Astrocyte (in vitro differentiated cells and primary cell): ENCODE measurements at regions not wholly inside any gene's neighbourhood (a gene's known extent, or its start where the extent isn't known, plus 50 kb on each side); places are given as distances from the start of the nearest gene placed in this dataset.

Experiments
- DNase-seq: peaks from one replicate; pipeline ENCODE4 v3.0.0-alpha.2; 2010; ENCODE audit warnings: low read depth
- FAIRE-seq: peaks from 2 replicates; lab custom pipeline; 2011; peaks lifted over from hg19 to GRCh38; lab: Jason Lieb, UNC
- H2AFZ ChIP-seq: 2 replicates; pipeline ENCODE4 v1.6.0; 2012; ENCODE audit warnings: low read depth, low read length, inconsistent platforms
- H3K27ac ChIP-seq: 2 replicates; pipeline ENCODE4 v1.5.1; 2011; ENCODE audit warnings: low read depth, low read length, inconsistent platforms
- H3K27me3 ChIP-seq: 2 replicates; pipeline ENCODE4 v1.6.0; 2011; ENCODE audit warnings: low read length, inconsistent platforms; ENCODE audit not compliant: insufficient read depth
- H3K36me3 ChIP-seq: 2 replicates; pipeline ENCODE4 v1.5.1; 2011; ENCODE audit warnings: low read length, inconsistent platforms; ENCODE audit not compliant: insufficient read depth
- H3K4me1 ChIP-seq: 2 replicates; pipeline ENCODE4 v1.5.1; 2011; ENCODE audit warnings: low read length, inconsistent platforms; ENCODE audit not compliant: insufficient read depth
- H3K4me2 ChIP-seq: 2 replicates; pipeline ENCODE4 v1.6.0; 2012; ENCODE audit warnings: low read length, inconsistent platforms
- H3K4me3 ChIP-seq: 2 replicates; pipeline ENCODE4 v1.5.1; 2011; ENCODE audit warnings: low read depth, mild to moderate bottlenecking, low read length, inconsistent platforms; ENCODE audit not compliant: insufficient read depth
- H3K79me2 ChIP-seq: 2 replicates; pipeline ENCODE4 v1.6.0; 2012; ENCODE audit warnings: mild to moderate bottlenecking, low read length, inconsistent platforms; ENCODE audit not compliant: insufficient read depth
- H3K9ac ChIP-seq: 2 replicates; pipeline ENCODE4 v1.6.0; 2012; ENCODE audit warnings: mild to moderate bottlenecking, low read length, inconsistent platforms
- H3K9me3 ChIP-seq: 2 replicates; pipeline ENCODE4 v1.5.1; 2012; ENCODE audit warnings: low read depth, mild to moderate bottlenecking, low read length, inconsistent platforms; ENCODE audit not compliant: insufficient read depth
- H4K20me1 ChIP-seq: 2 replicates; pipeline ENCODE4 v1.6.0; 2012; ENCODE audit warnings: low read length, inconsistent platforms; ENCODE audit not compliant: insufficient read depth
- H3K27ac Mint-ChIP-seq: one replicate; pipeline ENCODE4 v1.8.0; 2021; ENCODE audit warnings: mild to moderate bottlenecking, mixed read lengths; ENCODE audit not compliant: unreplicated experiment
- H3K27me3 Mint-ChIP-seq: one replicate; pipeline ENCODE4 v1.8.0; 2021; ENCODE audit warnings: low read depth, mixed read lengths; ENCODE audit not compliant: unreplicated experiment
- H3K36me3 Mint-ChIP-seq: one replicate; pipeline ENCODE4 v1.8.0; 2021; ENCODE audit warnings: low read depth, mixed read lengths; ENCODE audit not compliant: unreplicated experiment
- H3K4me1 Mint-ChIP-seq: one replicate; pipeline ENCODE4 v1.8.0; 2021; ENCODE audit warnings: low read depth, mixed read lengths; ENCODE audit not compliant: unreplicated experiment
- H3K4me3 Mint-ChIP-seq: one replicate; pipeline ENCODE4 v1.8.0; 2021; ENCODE audit warnings: mild to moderate bottlenecking, moderate library complexity, mixed read lengths; ENCODE audit not compliant: unreplicated experiment
- H3K9me3 Mint-ChIP-seq: one replicate; pipeline ENCODE4 v1.8.0; 2021; ENCODE audit warnings: mild to moderate bottlenecking, mixed read lengths; ENCODE audit not compliant: unreplicated experiment
- CTCF ChIP-seq: IDR thresholded peaks from 2 replicates; pipeline ENCODE4 v1.5.1; 2011; ENCODE audit warnings: low read depth, mild to moderate bottlenecking, inconsistent platforms, low read length, moderate library complexity; ENCODE audit not compliant: insufficient read depth
- EZH2 ChIP-seq: IDR thresholded peaks from 2 replicates; pipeline ENCODE4 v1.6.1; 2012; ENCODE audit warnings: mild to moderate bottlenecking, low read length, inconsistent platforms; ENCODE audit not compliant: insufficient read depth

- H3K27me3 Mint-ChIP-seq, result no peaks in the 10 kb centered on the region
- no peaks in the 10 kb centered on the region for H3K27me3 ChIP-seq
- no peak overlapping the region for H3K4me2 ChIP-seq
- no peak for FAIRE-seq
- H3K4me3 ChIP-seq, result no peak overlapping the region
- no peaks in the 10 kb centered on the region for H3K79me2 ChIP-seq
- H3K36me3 ChIP-seq, result no peaks in the 10 kb centered on the region
- no peak overlapping the region for H2AFZ ChIP-seq
- no peak for DNase-seq
- TF ChIP-seq EZH2, result no peak
- no peak for TF ChIP-seq CTCF
- peaks cover 21% of the 10 kb centered on the region for H3K9me3 Mint-ChIP-seq
- H3K36me3 Mint-ChIP-seq, result peaks cover 3% of the 10 kb centered on the region
- H3K9me3 ChIP-seq, result peaks cover 6% of the 10 kb centered on the region
- H3K9ac ChIP-seq, result no peak overlapping the region
- H3K27ac Mint-ChIP-seq, result no peak overlapping the region
- H3K4me1 Mint-ChIP-seq, result no peaks in the 10 kb centered on the region
- H3K4me1 ChIP-seq, result no peaks in the 10 kb centered on the region
- no peak overlapping the region for H3K4me3 Mint-ChIP-seq
- H4K20me1 ChIP-seq, result no peaks in the 10 kb centered on the region
- no peak overlapping the region for H3K27ac ChIP-seq
These were observed 77.4 kb downstream of the ETS2 start for GRCh38 chr21:38883142-38883541.

GRCh38 chr21:38881131-38881530 lies 75.4 kb downstream of the ETS2 start:
- Histone ChIP-seq H3K27me3 (no peaks in the 10 kb centered on the region), H4K20me1 (no peaks in the 10 kb centered on the region), H3K27ac (no peak overlapping the region), H3K9me3 (no peaks in the 10 kb centered on the region), H3K79me2 (no peaks in the 10 kb centered on the region), H3K9ac (no peak overlapping the region), H3K4me2 (no peak overlapping the region), H3K4me3 (no peak overlapping the region), H2AFZ (no peak overlapping the region), H3K36me3 (no peaks in the 10 kb centered on the region), H3K4me1 (no peaks in the 10 kb centered on the region)
- H3K27ac Mint-ChIP-seq, result no peak overlapping the region
- H3K4me1 Mint-ChIP-seq, result no peaks in the 10 kb centered on the region
- no peak overlapping the region for H3K4me3 Mint-ChIP-seq
- H3K36me3 Mint-ChIP-seq, result peaks cover 3% of the 10 kb centered on the region
- H3K9me3 Mint-ChIP-seq, result peaks cover 15% of the 10 kb centered on the region
- no peaks in the 10 kb centered on the region for H3K27me3 Mint-ChIP-seq
- no peak for TF ChIP-seq EZH2
- TF ChIP-seq CTCF, result no peak
- DNase-seq, result no peak
- no peak for FAIRE-seq

GRCh38 chr21:38880577-38880966 lies 74.8 kb downstream of the ETS2 start:
- H3K79me2 ChIP-seq, result no peaks in the 10 kb centered on the region
- no peaks in the 10 kb centered on the region for H4K20me1 ChIP-seq
- H3K4me2 ChIP-seq, result no peak overlapping the region
- no peak for DNase-seq
- H3K9ac ChIP-seq, result no peak overlapping the region
- H3K36me3 ChIP-seq, result no peaks in the 10 kb centered on the region
- H3K9me3 ChIP-seq, result no peaks in the 10 kb centered on the region
- FAIRE-seq, result peak; percentile 13
- H3K27ac Mint-ChIP-seq, result no peak overlapping the region
- no peak overlapping the region for H2AFZ ChIP-seq
- peaks cover 3% of the 10 kb centered on the region for H3K4me1 Mint-ChIP-seq
- no peaks in the 10 kb centered on the region for H3K4me1 ChIP-seq
- TF ChIP-seq EZH2 (no peak), CTCF (no peak)
- peaks cover 3% of the 10 kb centered on the region for H3K36me3 Mint-ChIP-seq
- no peak overlapping the region for H3K27ac ChIP-seq
- no peak overlapping the region for H3K4me3 ChIP-seq
- H3K9me3 Mint-ChIP-seq, result peaks cover 21% of the 10 kb centered on the region
- no peak overlapping the region for H3K4me3 Mint-ChIP-seq
- H3K27me3 Mint-ChIP-seq, result no peaks in the 10 kb centered on the region
- H3K27me3 ChIP-seq, result no peaks in the 10 kb centered on the region
